Keratinocyte (primary cell): ENCODE measurements at regions not wholly inside any gene's neighbourhood (a gene's known extent, or its start where the extent isn't known, plus 50 kb on each side); places are given as distances from the start of the nearest gene placed in this dataset.

ENCODE experiments used
- DNase-seq: peaks from one replicate; pipeline ENCODE4 v3.0.0-alpha.2; 2011; ENCODE audit warnings: low read depth, missing footprints, low spot score
- FAIRE-seq: peaks from 2 replicates; lab custom pipeline; 2011; peaks lifted over from hg19 to GRCh38; lab: Jason Lieb, UNC
- H2AFZ ChIP-seq: 2 replicates; pipeline ENCODE4 v1.6.0; 2012; ENCODE audit warnings: low read length, control low read depth, inconsistent platforms; ENCODE audit not compliant: control insufficient read depth
- H3K27ac ChIP-seq: 2 replicates; pipeline ENCODE4 v1.5.1; 2011; ENCODE audit warnings: low read length; ENCODE audit not compliant: control insufficient read depth, insufficient read depth
- H3K27me3 ChIP-seq: 3 replicates; pipeline ENCODE4 v1.6.0; 2011; ENCODE audit warnings: low read length; ENCODE audit not compliant: control insufficient read depth, insufficient read depth; ENCODE audit errors: extremely low read depth
- H3K36me3 ChIP-seq, 2 experiments: 2 replicates in 1 of 2; 3 replicates in 1 of 2; pipeline ENCODE4 v1.5.1; 2011; ENCODE audit warnings: low read length in 2 of 2, mild to moderate bottlenecking in 1 of 2; ENCODE audit not compliant: control insufficient read depth in 2 of 2, insufficient read depth in 2 of 2; ENCODE audit errors: extremely low read depth in 1 of 2
- H3K4me1 ChIP-seq: 3 replicates; pipeline ENCODE4 v1.5.1; 2011; ENCODE audit warnings: low read length; ENCODE audit not compliant: control insufficient read depth, insufficient read depth; ENCODE audit errors: extremely low read depth
- H3K4me2 ChIP-seq: 3 replicates; pipeline ENCODE4 v1.6.0; 2011; ENCODE audit warnings: low read depth, low read length; ENCODE audit not compliant: control insufficient read depth, insufficient read depth; ENCODE audit errors: extremely low read depth
- H3K4me3 ChIP-seq, 3 experiments: fragments of 200-600 bp in 1 of 3; sonication (generic) in 1 of 3; 2 replicates in 2 of 3; 3 replicates in 1 of 3; pipeline ENCODE4 v1.5.1; 2011 to 2016; ENCODE audit warnings: low read length in 3 of 3, mild to moderate bottlenecking in 3 of 3, control low read depth in 2 of 3, inconsistent platforms in 1 of 3, low read depth in 1 of 3, mixed read lengths in 1 of 3, mixed run types in 1 of 3, moderate library complexity in 1 of 3; ENCODE audit not compliant: control insufficient read depth in 2 of 3, insufficient read depth in 2 of 3; ENCODE audit errors: extremely low read depth in 1 of 3
- H3K79me2 ChIP-seq: 2 replicates; pipeline ENCODE4 v1.6.0; 2012; ENCODE audit warnings: low read length; ENCODE audit not compliant: control insufficient read depth, insufficient read depth
- H3K9ac ChIP-seq: 3 replicates; pipeline ENCODE4 v1.6.0; 2011; ENCODE audit warnings: low read length; ENCODE audit not compliant: control insufficient read depth, insufficient read depth; ENCODE audit errors: extremely low read depth
- H3K9me1 ChIP-seq: 3 replicates; pipeline ENCODE4 v1.6.0; 2011; ENCODE audit warnings: low read length; ENCODE audit not compliant: control insufficient read depth, insufficient read depth; ENCODE audit errors: extremely low read depth
- H3K9me3 ChIP-seq: 2 replicates; pipeline ENCODE4 v1.5.1; 2012; ENCODE audit warnings: low read depth, low read length; ENCODE audit not compliant: control insufficient read depth
- H4K20me1 ChIP-seq: 3 replicates; pipeline ENCODE4 v1.6.0; 2011; ENCODE audit warnings: low read length; ENCODE audit not compliant: control insufficient read depth, insufficient read depth; ENCODE audit errors: extremely low read depth
- CTCF ChIP-seq, 3 experiments: IDR thresholded peaks in 1 of 3; conservative IDR thresholded peaks in 1 of 3; optimal IDR thresholded peaks in 1 of 3; 2 replicates in 2 of 3; 3 replicates in 1 of 3; pipeline versions ENCODE3 to v1.5.1; 2011; ENCODE audit warnings: low read length in 3 of 3, mild to moderate bottlenecking in 3 of 3, moderate library complexity in 2 of 3, control low read depth in 1 of 3, inconsistent platforms in 1 of 3; ENCODE audit not compliant: insufficient read depth in 2 of 3; ENCODE audit errors: extremely low read depth in 1 of 3
- EZH2 ChIP-seq: IDR thresholded peaks from one replicate; pipeline ENCODE4 v1.6.1; 2012; ENCODE audit warnings: inconsistent platforms, mild to moderate bottlenecking, low read length, moderate library complexity
- dilution Hi-C: fragments of 300-500 bp; cut with MboI; formaldehyde crosslinking; loops from one replicate; pipeline ENCODE4 v1.7.0; 2020; ENCODE audit warnings: low sequenced_read_pairs; ENCODE audit not compliant: extremely low pct_ligation_motif_present

GRCh38 chr5:135688385-135688784, 109.6 kb upstream of the CXCL14 start:
- no peak overlapping the region for H3K9ac ChIP-seq
- H3K9me1 ChIP-seq: no peaks in the 10 kb centered on the region
- H3K9me3 ChIP-seq: no peaks in the 10 kb centered on the region
- no peaks in the 10 kb centered on the region for H3K36me3 ChIP-seq
- DNase-seq (no peak), FAIRE-seq (no peak)
- H3K4me1 ChIP-seq: peaks cover 12% of the 10 kb centered on the region
- TF ChIP-seq CTCF (optimal IDR thresholded peaks at IDR 0.05 in 1 of 3, IDR thresholded peaks at IDR 0.05 in 1 of 3, conservative IDR thresholded peaks at IDR 0.05 in 1 of 3; ENCODE audit: extremely low read depth in 1 of 3, insufficient read depth in 2 of 3, low read length in 3 of 3): no peak
- TF ChIP-seq EZH2: no peak
- H3K27ac ChIP-seq: no peak overlapping the region
- H3K27me3 ChIP-seq: no peaks in the 10 kb centered on the region
- dilution Hi-C loops: no loop called here
- H4K20me1 ChIP-seq: no peaks in the 10 kb centered on the region
- no peak overlapping the region for H3K4me2 ChIP-seq
- H3K79me2 ChIP-seq: no peaks in the 10 kb centered on the region
- H2AFZ ChIP-seq: no peak overlapping the region
- no peak overlapping the region for H3K4me3 ChIP-seq

- H3K4me3 ChIP-seq: no peak overlapping the region
- FAIRE-seq (no peak), DNase-seq (no peak)
- no peaks in the 10 kb centered on the region for H3K36me3 ChIP-seq
- H3K9ac ChIP-seq: no peak overlapping the region
- dilution Hi-C loops: no loop called here
- H3K4me2 ChIP-seq: no peak overlapping the region
- H3K4me1 ChIP-seq: peaks cover 10% of the 10 kb centered on the region
- no peak overlapping the region for H2AFZ ChIP-seq
- TF ChIP-seq EZH2: no peak
- no peak for TF ChIP-seq CTCF (optimal IDR thresholded peaks at IDR 0.05 in 1 of 3, IDR thresholded peaks at IDR 0.05 in 1 of 3, conservative IDR thresholded peaks at IDR 0.05 in 1 of 3; ENCODE audit: extremely low read depth in 1 of 3, insufficient read depth in 2 of 3, low read length in 3 of 3)
- H3K27me3 ChIP-seq: no peaks in the 10 kb centered on the region
- no peaks in the 10 kb centered on the region for H3K79me2 ChIP-seq
- H3K9me3 ChIP-seq: no peaks in the 10 kb centered on the region
- H4K20me1 ChIP-seq: no peaks in the 10 kb centered on the region
- no peaks in the 10 kb centered on the region for H3K9me1 ChIP-seq
- no peak overlapping the region for H3K27ac ChIP-seq
Observed at GRCh38 chr5:135683189-135683588, 104.4 kb upstream of the CXCL14 start.
